Gastrocnemius medialis (tissue), 4 donors: ENCODE measurements at regions not wholly inside any gene's neighbourhood (a gene's known extent, or its start where the extent isn't known, plus 50 kb on each side); places are given as distances from the start of the nearest gene placed in this dataset.
A peak's percentile ranks its signal among the peaks of the same experiment; 100 is the strongest.
"Not testable (repeated sequence)": the region's sequence is repeated elsewhere in the genome, so short reads cannot be mapped to it uniquely, and the experiment has no call there.

ENCODE experiments used
- ATAC-seq, 2 donors: fragments of 150-250 bp; one replicate each; pipeline ENCODE4 v1.9.1; 2016
- DNase-seq, 2 donors: peaks; one replicate each; pipeline ENCODE4 v3.0.0-alpha.2; 2019
- H3K27ac ChIP-seq, 4 donors: fragments of 200-600 bp; sonication (generic); 1 replicate in 1 of 4; 2 replicates in 3 of 4; pipeline ENCODE4 v1.5.1; 2016 to 2018; ENCODE audit warnings: mild to moderate bottlenecking in 2 of 4, moderate library complexity in 1 of 4
- H3K27me3 ChIP-seq, 3 donors: fragments of 200-600 bp; sonication (generic) in 2 of 3; 1 replicate in 1 of 3; 2 replicates in 2 of 3; pipeline versions ENCODE4 v1.5.1 to v1.6.0; 2016 to 2019; ENCODE audit warnings: mild to moderate bottlenecking in 1 of 3, moderate library complexity in 1 of 3
- H3K36me3 ChIP-seq, 2 donors: fragments of 200-600 bp; sonication (generic) in 1 of 2; one replicate each; pipeline ENCODE4 v1.5.1; 2017 to 2018
- H3K4me1 ChIP-seq, 2 donors: fragments of 200-600 bp; sonication (generic) in 1 of 2; one replicate each; pipeline ENCODE4 v1.5.1; 2016 to 2017; ENCODE audit warnings: mild to moderate bottlenecking in 2 of 2
- H3K4me3 ChIP-seq, 4 donors: fragments of 200-600 bp; sonication (generic) in 3 of 4; 1 replicate in 1 of 4; 2 replicates in 3 of 4; pipeline ENCODE4 v1.5.1; 2016 to 2019; ENCODE audit warnings: mild to moderate bottlenecking in 2 of 4
- H3K9me3 ChIP-seq, 3 donors: fragments of 200-600 bp; sonication (generic) in 2 of 3; 1 replicate in 1 of 3; 2 replicates in 2 of 3; pipeline ENCODE4 v1.5.1; 2016 to 2019
- POLR2A ChIP-seq, 2 donors: fragments of 450-650 bp; IDR thresholded peaks; one replicate each; pipeline ENCODE4 v1.6.1; 2017; ENCODE audit warnings: antibody characterized with exemption in 2 of 2, mild to moderate bottlenecking in 2 of 2, moderate library complexity in 2 of 2
- in situ Hi-C, 4 donors: fragments of 200-750 bp; cut with MboI; loops; one replicate each; pipeline versions ENCODE4 v1.15.0 to v1.8.0; 2017; ENCODE audit warnings: low sequenced_read_pairs in 4 of 4
- intact Hi-C: fragments of 100-400 bp; cut with DNase I; formaldehyde crosslinking; loops from one replicate; pipeline ENCODE4 v1.15.1; 2023; ENCODE audit warnings: low total_unique reads
- TF ChIP-seq, protein P1 (sequence below), 5 experiments: fragments of 450-650 bp in 3 of 5; fragments of 200-600 bp in 2 of 5; sonication (generic) in 2 of 5; IDR thresholded peaks in 4 of 5; conservative IDR thresholded peaks in 1 of 5; 1 replicate in 4 of 5; 2 replicates in 1 of 5; pipeline ENCODE4 v1.5.1; 2016 to 2019; ENCODE audit warnings: antibody characterized with exemption in 5 of 5, mild to moderate bottlenecking in 3 of 5, moderate library complexity in 3 of 5

DNA sequence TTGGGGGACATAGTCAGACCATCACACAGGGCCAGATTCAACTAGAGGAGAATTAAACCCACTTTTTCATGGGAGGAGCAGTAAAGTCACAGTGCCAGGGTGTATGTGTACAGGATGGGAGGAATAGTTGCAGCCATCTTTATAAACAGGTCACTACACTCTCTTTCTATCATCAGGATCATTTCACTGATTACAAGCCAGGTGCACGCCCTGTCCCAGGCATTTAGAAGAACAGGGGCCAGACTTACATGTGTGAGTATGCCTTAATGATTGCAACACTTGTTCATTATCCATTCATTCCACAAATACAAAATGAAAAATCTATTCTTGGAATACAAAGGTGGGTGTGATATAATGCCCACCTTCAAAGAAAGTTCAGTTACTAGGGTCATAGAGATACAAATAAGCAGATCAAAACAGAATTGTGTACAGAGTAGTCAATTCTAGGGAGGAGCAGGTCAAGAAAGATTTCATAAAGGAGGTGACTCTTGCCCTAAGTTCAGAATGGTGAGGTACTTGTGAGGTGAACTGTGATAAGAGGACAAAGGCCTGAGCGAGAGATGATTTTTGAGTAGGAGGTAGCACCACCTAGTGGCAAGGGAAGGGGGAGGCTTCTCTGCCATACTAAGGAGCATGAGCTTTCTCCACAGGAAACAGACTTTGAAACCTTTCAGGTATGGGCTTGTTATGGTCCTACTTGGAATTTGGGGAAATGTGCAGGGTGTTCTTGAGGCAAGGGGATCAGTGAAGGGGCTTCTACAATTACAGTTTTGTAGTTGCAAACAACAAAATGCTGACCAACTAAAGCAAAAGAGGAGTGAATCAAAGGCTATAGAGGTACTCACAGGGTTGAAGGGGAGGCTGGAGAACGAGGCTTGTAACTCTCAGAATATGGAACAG is 156.3 kb downstream of the SUCLG1 start:
- DNase-seq (no peak), ATAC-seq (no peak)
- TF ChIP-seq, protein P1, sequence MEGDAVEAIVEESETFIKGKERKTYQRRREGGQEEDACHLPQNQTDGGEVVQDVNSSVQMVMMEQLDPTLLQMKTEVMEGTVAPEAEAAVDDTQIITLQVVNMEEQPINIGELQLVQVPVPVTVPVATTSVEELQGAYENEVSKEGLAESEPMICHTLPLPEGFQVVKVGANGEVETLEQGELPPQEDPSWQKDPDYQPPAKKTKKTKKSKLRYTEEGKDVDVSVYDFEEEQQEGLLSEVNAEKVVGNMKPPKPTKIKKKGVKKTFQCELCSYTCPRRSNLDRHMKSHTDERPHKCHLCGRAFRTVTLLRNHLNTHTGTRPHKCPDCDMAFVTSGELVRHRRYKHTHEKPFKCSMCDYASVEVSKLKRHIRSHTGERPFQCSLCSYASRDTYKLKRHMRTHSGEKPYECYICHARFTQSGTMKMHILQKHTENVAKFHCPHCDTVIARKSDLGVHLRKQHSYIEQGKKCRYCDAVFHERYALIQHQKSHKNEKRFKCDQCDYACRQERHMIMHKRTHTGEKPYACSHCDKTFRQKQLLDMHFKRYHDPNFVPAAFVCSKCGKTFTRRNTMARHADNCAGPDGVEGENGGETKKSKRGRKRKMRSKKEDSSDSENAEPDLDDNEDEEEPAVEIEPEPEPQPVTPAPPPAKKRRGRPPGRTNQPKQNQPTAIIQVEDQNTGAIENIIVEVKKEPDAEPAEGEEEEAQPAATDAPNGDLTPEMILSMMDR (IDR thresholded peaks at IDR 0.05 in 4 of 5, conservative IDR thresholded peaks at IDR 0.05 in 1 of 5), result peak in 2 of 5 experiments; percentile 19 to 35
- TF ChIP-seq POLR2A (IDR thresholded peaks at IDR 0.05), result no peak
- Histone ChIP-seq H3K27me3 (no peaks in the 10 kb centered on the region), H3K4me3 (no peak overlapping the region), H3K27ac (no peak overlapping the region), H3K4me1 (no peaks in the 10 kb centered on the region), H3K9me3 (no peaks in the 10 kb centered on the region), H3K36me3 (no peaks in the 10 kb centered on the region)
- intact Hi-C loops (no loop called here), in situ Hi-C loops (no loop called here)

DNA sequence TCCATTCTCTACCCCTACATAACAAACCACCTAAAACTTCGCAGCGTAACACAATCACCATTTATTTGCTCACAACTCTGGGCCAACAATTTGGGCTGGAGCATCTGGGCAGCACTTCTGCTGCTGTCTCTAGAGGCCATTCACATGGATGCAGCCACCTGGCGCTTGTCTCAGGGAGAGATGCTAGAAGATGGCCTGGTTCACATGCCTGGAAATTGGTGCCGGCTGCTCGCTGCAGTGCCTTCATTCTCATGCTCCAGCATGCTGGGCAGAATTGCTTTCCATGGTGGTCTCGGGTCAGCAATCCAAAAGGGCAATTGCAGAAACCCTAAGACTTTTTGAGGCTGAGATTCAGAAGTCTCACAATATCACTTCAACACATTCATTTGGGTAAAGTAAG is 157.4 kb downstream of the SUCLG1 start:
- no peak for TF ChIP-seq POLR2A (IDR thresholded peaks at IDR 0.05)
- TF ChIP-seq, protein P1 (IDR thresholded peaks at IDR 0.05 in 4 of 5, conservative IDR thresholded peaks at IDR 0.05 in 1 of 5), result no peak
- intact Hi-C loops (no loop called here), in situ Hi-C loops (no loop called here)
- no peaks in the 10 kb centered on the region for H3K9me3 ChIP-seq
- H3K27me3 ChIP-seq, result no peaks in the 10 kb centered on the region
- H3K4me1 ChIP-seq, result no peaks in the 10 kb centered on the region
- DNase-seq, result no peak
- H3K27ac ChIP-seq, result no peak overlapping the region
- no peaks in the 10 kb centered on the region for H3K36me3 ChIP-seq
- ATAC-seq, result no peak
- H3K4me3 ChIP-seq, result no peak overlapping the region

DNA sequence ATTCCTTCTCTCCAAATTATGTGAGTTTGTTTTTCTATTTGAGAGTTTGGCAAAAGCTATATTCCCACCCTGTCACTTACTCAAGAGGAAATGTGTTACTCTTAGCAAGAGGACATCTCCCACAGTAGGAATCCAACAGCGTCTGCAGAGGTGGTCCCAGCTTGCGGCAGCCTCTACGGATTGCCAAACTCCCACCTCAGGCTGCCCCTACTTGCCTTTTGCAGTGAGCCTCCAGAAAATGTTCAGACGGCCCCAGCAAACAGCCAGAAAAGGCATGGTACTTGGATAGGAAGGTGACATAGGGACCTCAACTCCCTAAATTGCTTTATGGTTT is 158.4 kb downstream of the SUCLG1 start:
- intact Hi-C loops (no loop called here), in situ Hi-C loops (no loop called here)
- no peaks in the 10 kb centered on the region for H3K9me3 ChIP-seq
- ATAC-seq (no peak), DNase-seq (no peak)
- no peak overlapping the region for H3K4me3 ChIP-seq
- TF ChIP-seq, protein P1 (IDR thresholded peaks at IDR 0.05 in 4 of 5, conservative IDR thresholded peaks at IDR 0.05 in 1 of 5), result no peak
- no peak for TF ChIP-seq POLR2A (IDR thresholded peaks at IDR 0.05)
- H3K36me3 ChIP-seq, result no peaks in the 10 kb centered on the region
- no peaks in the 10 kb centered on the region for H3K27me3 ChIP-seq
- no peaks in the 10 kb centered on the region for H3K4me1 ChIP-seq
- no peak overlapping the region for H3K27ac ChIP-seq

DNA sequence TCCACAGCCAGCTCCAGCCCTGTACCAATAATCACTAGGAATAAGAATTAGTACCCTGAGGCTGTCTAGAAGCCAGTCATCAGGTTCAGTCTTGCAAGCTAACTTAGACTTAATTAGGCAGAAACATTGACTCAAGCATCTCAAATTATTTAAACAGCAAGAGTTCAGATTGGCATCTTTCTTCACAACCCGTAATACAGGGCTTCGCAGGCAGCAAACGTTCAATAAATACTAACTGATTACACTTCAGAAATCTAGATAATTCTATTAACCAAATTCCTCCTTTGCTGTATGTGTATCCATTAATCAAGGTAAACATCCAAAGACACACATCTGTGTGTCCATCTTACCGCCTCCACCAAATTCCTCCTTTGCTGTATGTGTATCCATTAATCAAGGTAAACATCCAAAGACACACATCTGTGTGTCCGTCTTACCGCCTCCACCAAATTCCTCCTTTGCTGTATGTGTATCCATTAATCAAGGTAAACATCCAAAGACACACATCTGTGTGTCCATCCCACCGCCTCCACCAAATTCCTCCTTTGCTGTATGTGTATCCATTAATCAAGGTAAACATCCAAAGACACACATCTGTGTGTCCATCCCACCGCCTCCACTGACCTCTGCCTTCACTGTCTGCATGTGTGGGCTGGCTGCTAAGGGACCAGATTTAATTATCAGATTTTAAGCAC is 158.9 kb downstream of the SUCLG1 start:
- in situ Hi-C loops, DNase-seq, H3K9me3 ChIP-seq, H3K27me3 ChIP-seq, H3K4me1 ChIP-seq, H3K27ac ChIP-seq, intact Hi-C loops, H3K36me3 ChIP-seq, ATAC-seq, H3K4me3 ChIP-seq: not testable (repeated sequence)

DNA sequence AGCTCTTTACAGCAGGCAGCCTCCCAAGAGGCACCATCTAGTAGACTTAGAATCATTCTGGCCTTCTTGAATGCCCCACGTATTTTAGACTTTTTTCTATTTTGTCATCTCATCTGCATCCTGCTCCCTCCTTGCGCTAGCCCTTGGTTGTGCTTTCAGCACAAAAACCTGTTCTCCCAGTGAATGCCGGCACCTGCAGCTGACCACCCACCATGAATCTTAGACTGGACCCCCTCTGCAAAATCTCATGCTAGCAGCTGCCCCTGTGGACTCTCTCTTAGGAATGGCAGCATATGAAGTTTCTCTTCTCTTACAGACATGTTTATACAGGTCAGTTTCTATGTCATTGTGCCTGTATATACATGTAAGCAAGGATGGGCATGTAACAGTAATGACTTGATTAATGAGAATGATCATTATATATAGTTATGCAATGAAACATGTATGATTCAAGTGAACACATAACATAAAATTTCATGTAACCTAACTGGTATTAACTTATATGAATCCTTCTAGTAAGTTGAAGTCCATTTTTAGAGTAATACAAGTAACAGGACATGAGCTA is 159.8 kb downstream of the SUCLG1 start:
- DNase-seq (no peak), ATAC-seq (no peak)
- Histone ChIP-seq H3K27me3 (no peaks in the 10 kb centered on the region), H3K4me3 (no peak overlapping the region), H3K4me1 (no peaks in the 10 kb centered on the region), H3K27ac (no peak overlapping the region), H3K36me3 (no peaks in the 10 kb centered on the region), H3K9me3 (no peaks in the 10 kb centered on the region)
- TF ChIP-seq, protein P1 (IDR thresholded peaks at IDR 0.05 in 4 of 5, conservative IDR thresholded peaks at IDR 0.05 in 1 of 5), result no peak
- TF ChIP-seq POLR2A (IDR thresholded peaks at IDR 0.05), result no peak
- intact Hi-C loops (no loop called here), in situ Hi-C loops (no loop called here)
